22Rv1 (cell line): ENCODE measurements at regions not wholly inside any gene's neighbourhood (a gene's known extent, or its start where the extent isn't known, plus 50 kb on each side); places are given as distances from the start of the nearest gene placed in this dataset.
"Not testable (repeated sequence)": the region's sequence is repeated elsewhere in the genome, so short reads cannot be mapped to it uniquely, and the experiment has no call there.

Source experiments
- H3K27ac ChIP-seq: fragments of 450-650 bp; 2 replicates; pipeline ENCODE4 v1.5.1; 2017
- ZFX ChIP-seq: fragments of 450-650 bp; IDR thresholded peaks from 2 replicates; pipeline ENCODE4 v1.6.1; 2017; ENCODE audit warnings: antibody characterized with exemption, borderline replicate concordance
- TF ChIP-seq, protein P1 (sequence below): fragments of 450-650 bp; IDR thresholded peaks from 2 replicates; pipeline ENCODE4 v1.5.1; 2017; ENCODE audit warnings: mild to moderate bottlenecking

DNA sequence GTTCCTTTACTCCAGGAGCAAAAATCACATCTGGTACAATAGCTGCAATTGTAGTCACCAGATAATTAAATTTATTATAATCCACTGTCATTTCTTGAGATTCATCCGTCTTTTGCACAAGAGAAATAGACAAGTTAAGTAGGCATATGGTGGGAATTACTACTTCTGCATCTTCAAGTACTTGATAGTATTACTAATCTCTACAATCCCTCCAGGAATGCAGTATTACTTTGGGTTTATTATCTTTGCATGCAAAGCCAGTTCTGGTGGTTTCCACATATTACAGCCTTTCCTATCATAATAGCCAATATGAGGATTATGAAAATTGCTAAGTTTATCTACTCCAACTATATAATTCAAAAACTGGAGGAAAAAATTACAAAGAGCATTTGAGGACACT, 254.1 kb downstream of the IKZF2 start:
- TF ChIP-seq ZFX = no peak
- TF ChIP-seq, protein P1, sequence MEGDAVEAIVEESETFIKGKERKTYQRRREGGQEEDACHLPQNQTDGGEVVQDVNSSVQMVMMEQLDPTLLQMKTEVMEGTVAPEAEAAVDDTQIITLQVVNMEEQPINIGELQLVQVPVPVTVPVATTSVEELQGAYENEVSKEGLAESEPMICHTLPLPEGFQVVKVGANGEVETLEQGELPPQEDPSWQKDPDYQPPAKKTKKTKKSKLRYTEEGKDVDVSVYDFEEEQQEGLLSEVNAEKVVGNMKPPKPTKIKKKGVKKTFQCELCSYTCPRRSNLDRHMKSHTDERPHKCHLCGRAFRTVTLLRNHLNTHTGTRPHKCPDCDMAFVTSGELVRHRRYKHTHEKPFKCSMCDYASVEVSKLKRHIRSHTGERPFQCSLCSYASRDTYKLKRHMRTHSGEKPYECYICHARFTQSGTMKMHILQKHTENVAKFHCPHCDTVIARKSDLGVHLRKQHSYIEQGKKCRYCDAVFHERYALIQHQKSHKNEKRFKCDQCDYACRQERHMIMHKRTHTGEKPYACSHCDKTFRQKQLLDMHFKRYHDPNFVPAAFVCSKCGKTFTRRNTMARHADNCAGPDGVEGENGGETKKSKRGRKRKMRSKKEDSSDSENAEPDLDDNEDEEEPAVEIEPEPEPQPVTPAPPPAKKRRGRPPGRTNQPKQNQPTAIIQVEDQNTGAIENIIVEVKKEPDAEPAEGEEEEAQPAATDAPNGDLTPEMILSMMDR = no peak
- no peak overlapping the region for H3K27ac ChIP-seq

DNA sequence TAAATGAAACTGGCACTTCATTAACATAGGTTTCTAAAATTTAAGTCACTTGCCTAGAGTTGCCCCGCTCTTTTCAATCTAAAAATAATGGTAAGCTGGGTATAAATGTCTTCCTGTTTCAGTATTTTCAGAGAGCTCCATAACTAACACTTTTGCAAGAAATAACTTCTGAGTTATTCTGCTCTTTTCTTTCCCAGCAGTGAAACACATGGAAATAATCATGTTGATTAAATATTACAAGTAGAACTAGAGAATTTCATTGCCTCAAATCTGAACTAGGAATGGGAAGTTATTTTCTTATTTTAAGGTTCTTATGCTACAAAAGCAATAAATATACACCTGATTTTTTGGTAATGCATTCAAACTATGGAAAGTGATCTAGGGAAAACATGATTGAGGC, 257.4 kb downstream of the IKZF2 start:
- TF ChIP-seq ZFX = no peak
- TF ChIP-seq, protein P1 = no peak
- H3K27ac ChIP-seq = no peak overlapping the region

DNA sequence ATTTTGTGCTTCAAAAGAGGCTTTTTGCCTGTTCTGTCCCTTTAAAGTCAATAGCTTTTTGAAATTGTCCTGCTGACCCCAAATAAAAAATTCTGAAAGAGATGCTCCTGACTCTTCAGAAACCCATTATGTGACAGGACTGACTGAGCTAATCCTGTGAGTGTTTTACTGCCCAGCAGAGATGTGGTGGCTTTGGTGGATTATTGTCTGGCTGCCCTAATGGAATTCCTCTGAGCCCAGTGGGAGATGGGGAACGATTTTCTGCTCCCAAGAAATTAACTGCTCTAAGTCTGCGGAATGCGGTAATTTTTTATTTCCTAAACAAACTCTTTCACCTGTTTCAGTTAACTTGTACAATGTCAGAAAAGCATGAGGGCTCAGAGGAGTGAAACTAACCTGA, 258.2 kb downstream of the IKZF2 start:
- no peak overlapping the region for H3K27ac ChIP-seq
- TF ChIP-seq, protein P1 = no peak
- TF ChIP-seq ZFX = no peak

DNA sequence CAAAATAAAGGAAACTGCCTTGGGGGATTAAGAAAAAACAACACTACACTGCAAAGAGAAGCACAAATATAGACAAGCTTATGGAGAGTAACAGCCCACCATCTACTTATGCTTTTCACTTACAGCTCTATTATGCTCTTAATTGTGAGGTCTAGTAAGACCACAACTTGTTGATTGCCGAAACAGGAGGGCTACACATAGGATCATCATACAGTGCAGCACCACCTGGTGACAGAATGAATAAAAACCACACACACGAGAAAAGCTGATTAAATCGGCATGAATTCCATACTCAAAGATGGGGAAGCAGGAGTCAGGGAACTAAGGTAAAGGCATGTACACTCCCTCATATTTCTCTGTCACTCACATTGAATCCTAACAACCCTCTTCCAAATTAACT, 259.2 kb downstream of the IKZF2 start:
- TF ChIP-seq, protein P1 = peak; percentile 76
- no peak for TF ChIP-seq ZFX
- no peak overlapping the region for H3K27ac ChIP-seq

DNA sequence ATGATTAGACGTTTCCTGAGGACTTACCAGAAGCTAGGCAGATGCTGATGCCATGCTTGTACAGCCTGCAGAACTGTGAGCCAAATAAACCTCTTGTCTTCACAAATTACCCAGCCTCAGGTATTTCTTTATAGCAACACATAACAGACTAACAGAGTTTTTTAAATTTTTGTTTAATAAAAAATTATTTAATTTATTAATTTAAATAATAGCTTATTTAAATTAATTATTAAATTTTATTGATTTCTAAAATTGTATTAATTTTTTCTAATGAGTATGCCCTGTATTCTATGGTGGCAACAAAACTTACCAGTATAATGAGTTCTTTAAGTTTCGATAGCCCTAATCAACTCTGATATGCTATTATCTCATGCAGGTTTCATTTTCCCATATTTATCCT, 259.8 kb downstream of the IKZF2 start:
- no peak for TF ChIP-seq ZFX
- TF ChIP-seq, protein P1 = no peak
- H3K27ac ChIP-seq = no peak overlapping the region

DNA sequence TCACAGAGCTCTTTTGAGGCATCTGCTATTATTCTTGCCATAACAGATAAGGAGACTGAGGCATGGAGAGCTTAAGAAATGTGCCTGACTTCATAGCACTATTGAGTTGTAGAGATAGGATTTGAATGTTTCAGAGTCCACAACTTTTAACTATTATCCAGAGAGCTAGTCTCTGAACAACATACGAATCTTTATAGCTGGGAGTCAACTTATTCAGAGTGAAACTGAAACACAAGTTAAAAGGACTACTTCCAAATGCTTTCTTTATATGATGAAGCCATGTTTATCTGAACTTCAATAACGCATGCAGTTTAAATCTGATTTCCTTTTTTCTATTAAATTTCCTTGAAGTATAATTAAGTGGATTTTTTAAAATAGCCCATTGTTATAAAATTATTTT, 268.8 kb downstream of the IKZF2 start:
- no peak overlapping the region for H3K27ac ChIP-seq
- TF ChIP-seq ZFX = no peak
- TF ChIP-seq, protein P1 = no peak

DNA sequence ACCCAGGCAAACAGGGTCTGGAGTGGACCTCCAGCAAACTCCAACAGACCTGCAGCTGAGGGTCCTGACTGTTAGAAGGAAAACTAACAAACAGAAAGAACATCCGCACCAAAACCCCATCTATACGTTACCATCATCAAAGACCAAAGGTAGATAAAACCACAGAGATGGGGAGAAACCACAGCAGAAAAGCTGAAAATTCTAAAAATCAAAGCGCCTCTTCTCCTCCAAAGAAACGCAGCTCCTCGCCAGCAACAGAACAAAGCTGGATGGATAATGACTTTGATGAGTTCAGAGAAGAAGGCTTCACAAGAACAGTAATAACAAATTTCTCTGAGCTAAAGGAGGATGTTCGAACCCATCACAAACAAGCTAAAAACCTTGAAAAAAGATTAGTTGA, 274.9 kb downstream of the IKZF2 start:
- not testable (repeated sequence) for H3K27ac ChIP-seq

DNA sequence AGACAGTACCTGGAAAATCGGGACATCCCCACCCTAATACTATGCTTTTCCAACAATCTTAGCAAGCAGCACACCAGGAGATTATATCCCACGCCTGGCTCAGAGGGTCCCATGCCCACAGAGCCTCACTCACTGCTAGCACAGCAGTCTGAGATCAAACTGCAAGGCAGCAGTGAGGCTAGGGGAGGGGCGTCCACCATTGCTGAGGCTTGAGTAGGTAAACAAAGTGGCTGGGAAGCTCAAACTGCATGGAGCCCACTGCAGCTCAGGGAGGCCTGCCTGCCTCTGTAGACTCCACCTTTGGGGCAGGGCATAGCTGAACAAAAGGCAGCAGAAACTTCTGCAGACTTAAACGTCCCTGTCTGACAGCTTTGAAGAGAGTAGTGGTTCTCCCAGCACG, 275.5 kb downstream of the IKZF2 start:
- H3K27ac ChIP-seq = not testable (repeated sequence)

DNA sequence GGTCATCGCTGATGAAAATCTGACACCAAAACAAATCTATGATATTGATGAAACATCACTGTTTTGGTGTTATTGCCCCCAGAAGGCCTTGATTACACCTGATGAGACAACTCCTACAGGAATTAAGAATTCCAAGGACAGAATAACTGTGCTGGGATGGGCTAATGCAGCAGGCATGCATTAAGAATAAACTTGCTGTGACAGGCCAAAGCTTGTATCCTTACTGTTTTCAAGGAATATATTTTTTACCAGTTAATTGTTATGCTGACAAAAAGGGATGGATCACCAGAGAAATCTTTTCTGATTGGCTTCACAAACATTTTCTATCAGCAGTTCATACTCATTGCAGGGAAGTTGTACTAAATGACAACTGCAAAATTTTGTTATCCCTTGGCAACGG, 278.2 kb downstream of the IKZF2 start:
- TF ChIP-seq, protein P1 = no peak
- TF ChIP-seq ZFX = no peak
- no peak overlapping the region for H3K27ac ChIP-seq
